B cell (primary cell): ENCODE measurements at regions not wholly inside any gene's neighbourhood (a gene's known extent, or its start where the extent isn't known, plus 50 kb on each side); places are given as distances from the start of the nearest gene placed in this dataset.

Experiments used
- CTCF ChIP-seq: fragments of 200-600 bp; IDR thresholded peaks from one replicate; pipeline ENCODE4 v1.8.0; 2022; ENCODE audit warnings: antibody characterized with exemption, mild to moderate bottlenecking
- EZH2 ChIP-seq: IDR thresholded peaks from 2 replicates; pipeline ENCODE4 v1.6.1; 2012; ENCODE audit warnings: borderline replicate concordance, low read depth, mild to moderate bottlenecking, moderate library complexity, low read length; ENCODE audit not compliant: insufficient read depth, poor library complexity, severe bottlenecking

- TF ChIP-seq CTCF, result no peak
- no peak for TF ChIP-seq EZH2
Observed at GRCh38 chr21:17231124-17231523, 281.7 kb upstream of the CXADR start.
